ENCODE measurements at regions not wholly inside any gene's neighbourhood (a gene's known extent, or its start where the extent isn't known, plus 50 kb on each side); places are given as distances from the start of the nearest gene placed in this dataset.

DNA sequence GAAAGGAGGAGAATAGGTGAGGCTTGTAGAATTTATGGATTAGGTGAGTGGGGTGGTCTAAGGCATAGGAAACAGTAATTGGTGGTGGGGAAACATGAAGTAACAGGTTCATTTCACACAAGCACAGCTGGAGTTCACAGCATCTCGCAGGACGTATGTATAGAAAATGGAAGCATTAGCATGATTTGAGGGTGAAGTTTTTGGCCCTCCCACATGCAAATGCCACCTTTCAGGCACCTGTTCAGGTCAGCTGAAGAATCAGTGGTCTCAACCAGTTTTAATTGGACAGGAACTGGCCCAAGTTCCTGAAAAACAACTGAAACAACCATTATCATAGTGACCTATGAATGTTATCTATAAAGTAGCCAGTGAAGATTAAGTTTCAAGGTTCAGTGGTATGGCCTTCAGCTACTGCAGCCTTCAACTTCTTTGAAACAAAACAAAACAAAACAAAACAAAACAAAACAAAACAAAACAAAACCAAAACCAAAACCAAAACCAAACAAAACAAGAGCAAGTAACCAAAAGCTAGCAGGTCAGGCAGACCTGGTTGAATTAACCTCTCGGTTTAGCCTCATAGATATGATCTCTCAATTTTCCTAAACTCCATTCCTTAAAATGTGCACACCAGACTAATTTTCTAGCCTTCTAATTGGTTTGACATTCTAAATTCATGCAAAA, 102.1 kb upstream of the SPHKAP start:
- H3K9me3 ChIP-seq: no peaks in the 10 kb centered on the region
- ATAC-seq (ENCODE audit: low FRiP score in 2 of 2) (no peak), DNase-seq (no peak)
- TF ChIP-seq, protein P1, sequence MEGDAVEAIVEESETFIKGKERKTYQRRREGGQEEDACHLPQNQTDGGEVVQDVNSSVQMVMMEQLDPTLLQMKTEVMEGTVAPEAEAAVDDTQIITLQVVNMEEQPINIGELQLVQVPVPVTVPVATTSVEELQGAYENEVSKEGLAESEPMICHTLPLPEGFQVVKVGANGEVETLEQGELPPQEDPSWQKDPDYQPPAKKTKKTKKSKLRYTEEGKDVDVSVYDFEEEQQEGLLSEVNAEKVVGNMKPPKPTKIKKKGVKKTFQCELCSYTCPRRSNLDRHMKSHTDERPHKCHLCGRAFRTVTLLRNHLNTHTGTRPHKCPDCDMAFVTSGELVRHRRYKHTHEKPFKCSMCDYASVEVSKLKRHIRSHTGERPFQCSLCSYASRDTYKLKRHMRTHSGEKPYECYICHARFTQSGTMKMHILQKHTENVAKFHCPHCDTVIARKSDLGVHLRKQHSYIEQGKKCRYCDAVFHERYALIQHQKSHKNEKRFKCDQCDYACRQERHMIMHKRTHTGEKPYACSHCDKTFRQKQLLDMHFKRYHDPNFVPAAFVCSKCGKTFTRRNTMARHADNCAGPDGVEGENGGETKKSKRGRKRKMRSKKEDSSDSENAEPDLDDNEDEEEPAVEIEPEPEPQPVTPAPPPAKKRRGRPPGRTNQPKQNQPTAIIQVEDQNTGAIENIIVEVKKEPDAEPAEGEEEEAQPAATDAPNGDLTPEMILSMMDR (IDR thresholded peaks at IDR 0.05): no peak
- TF ChIP-seq POLR2A (IDR thresholded peaks at IDR 0.05): no peak
- TF ChIP-seq EP300 (IDR thresholded peaks at IDR 0.05): no peak
- TF ChIP-seq POLR2AphosphoS5 (IDR thresholded peaks at IDR 0.05): no peak
- H3K36me3 ChIP-seq: no peaks in the 10 kb centered on the region
- H3K27ac ChIP-seq: no peak overlapping the region
- H3K4me1 ChIP-seq: no peaks in the 10 kb centered on the region
- 83 to 92% methylated on average over 3 of the region's 3 CpGs for WGBS, 2 donors
- H3K27me3 ChIP-seq: no peaks in the 10 kb centered on the region
- no peak overlapping the region for H3K4me3 ChIP-seq

DNA sequence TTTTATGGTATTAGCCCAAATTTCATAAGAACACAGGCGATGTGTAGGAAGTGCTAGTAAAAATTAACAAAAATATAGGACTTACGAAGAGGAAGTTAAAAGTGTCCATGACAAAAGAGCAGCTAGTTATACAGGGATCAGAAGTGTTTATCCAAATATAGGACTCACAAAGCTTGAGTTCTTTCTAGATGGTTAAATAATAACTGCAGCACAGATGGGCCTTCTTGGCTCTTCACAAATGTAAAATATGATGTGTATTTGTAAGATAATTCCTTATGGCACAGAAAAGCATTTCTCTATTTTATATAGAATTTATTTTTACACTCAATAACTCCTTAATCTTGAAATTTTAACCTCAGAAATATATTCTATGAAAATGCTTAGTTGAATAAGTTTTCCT, 100.9 kb upstream of the SPHKAP start:
- ATAC-seq (ENCODE audit: low FRiP score in 2 of 2) (no peak), DNase-seq (no peak)
- TF ChIP-seq, protein P1 (IDR thresholded peaks at IDR 0.05): no peak
- no peak for TF ChIP-seq EP300 (IDR thresholded peaks at IDR 0.05)
- no peak for TF ChIP-seq POLR2AphosphoS5 (IDR thresholded peaks at IDR 0.05)
- no peak for TF ChIP-seq POLR2A (IDR thresholded peaks at IDR 0.05)
- Histone ChIP-seq H3K9me3 (no peaks in the 10 kb centered on the region), H3K36me3 (no peaks in the 10 kb centered on the region), H3K27ac (no peak overlapping the region), H3K4me3 (no peak overlapping the region), H3K4me1 (no peaks in the 10 kb centered on the region), H3K27me3 (no peaks in the 10 kb centered on the region)
- WGBS, 2 donors: 73 to 87% methylated on average over 2 of the region's 2 CpGs

DNA sequence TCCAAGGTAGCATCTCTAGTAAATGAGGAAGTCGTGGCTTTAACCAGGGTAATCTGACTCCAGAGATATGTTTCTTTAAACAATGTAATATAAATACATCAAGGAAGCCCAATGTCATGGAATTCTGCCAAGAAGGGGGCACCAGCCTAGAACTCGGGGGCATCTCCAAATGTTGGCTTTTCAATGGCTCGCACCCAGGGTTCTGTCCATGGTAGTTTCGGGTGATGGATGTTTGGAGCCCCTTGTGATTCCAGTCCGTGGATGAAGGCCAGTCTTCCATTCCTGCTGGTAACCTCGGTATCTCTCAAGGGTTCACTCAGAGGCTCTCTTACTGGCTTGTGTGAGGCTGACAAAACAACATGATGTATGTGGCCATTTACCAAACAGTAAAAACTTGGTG, 91.7 kb upstream of the SPHKAP start:
- ATAC-seq (ENCODE audit: low FRiP score in 2 of 2): no peak
- H3K4me3 ChIP-seq: no peak overlapping the region
- no peak overlapping the region for H3K27ac ChIP-seq
- no peak for DNase-seq
- TF ChIP-seq, protein P1 (IDR thresholded peaks at IDR 0.05): no peak
- TF ChIP-seq POLR2AphosphoS5 (IDR thresholded peaks at IDR 0.05) (no peak), POLR2A (IDR thresholded peaks at IDR 0.05) (no peak), EP300 (IDR thresholded peaks at IDR 0.05) (no peak)
- no peaks in the 10 kb centered on the region for H3K9me3 ChIP-seq
- H3K4me1 ChIP-seq: no peaks in the 10 kb centered on the region
- WGBS, 2 donors: 63 to 70% methylated on average over 6 of the region's 6 CpGs
- no peaks in the 10 kb centered on the region for H3K36me3 ChIP-seq
- no peaks in the 10 kb centered on the region for H3K27me3 ChIP-seq

DNA sequence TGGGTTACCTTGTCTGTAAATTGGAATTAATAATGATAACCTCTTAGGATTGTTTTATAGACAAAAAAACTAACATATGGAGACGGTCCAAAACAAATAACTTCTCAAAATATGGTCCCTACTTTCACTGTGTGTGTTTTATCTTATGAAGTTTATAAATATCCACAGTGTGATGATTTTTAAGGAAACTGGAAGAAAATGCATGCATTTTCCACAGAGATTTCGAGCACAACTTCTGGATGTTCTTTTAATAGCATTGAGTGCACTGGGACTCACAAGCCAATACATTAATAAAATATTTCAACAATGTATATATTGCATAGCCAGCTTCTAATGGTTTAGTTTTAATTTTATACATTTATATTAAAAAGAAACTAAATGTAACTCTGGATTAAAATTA, 87.9 kb upstream of the SPHKAP start:
- DNase-seq: no peak
- H3K4me1 ChIP-seq: no peaks in the 10 kb centered on the region
- no peak for ATAC-seq (ENCODE audit: low FRiP score in 2 of 2)
- no peak overlapping the region for H3K27ac ChIP-seq
- no peaks in the 10 kb centered on the region for H3K36me3 ChIP-seq
- H3K9me3 ChIP-seq: no peaks in the 10 kb centered on the region
- no peak for TF ChIP-seq POLR2AphosphoS5 (IDR thresholded peaks at IDR 0.05)
- TF ChIP-seq EP300 (IDR thresholded peaks at IDR 0.05): no peak
- WGBS, 2 donors: 51 to 61% methylated on average over 2 of the region's 2 CpGs
- no peak overlapping the region for H3K4me3 ChIP-seq
- H3K27me3 ChIP-seq: no peaks in the 10 kb centered on the region

DNA sequence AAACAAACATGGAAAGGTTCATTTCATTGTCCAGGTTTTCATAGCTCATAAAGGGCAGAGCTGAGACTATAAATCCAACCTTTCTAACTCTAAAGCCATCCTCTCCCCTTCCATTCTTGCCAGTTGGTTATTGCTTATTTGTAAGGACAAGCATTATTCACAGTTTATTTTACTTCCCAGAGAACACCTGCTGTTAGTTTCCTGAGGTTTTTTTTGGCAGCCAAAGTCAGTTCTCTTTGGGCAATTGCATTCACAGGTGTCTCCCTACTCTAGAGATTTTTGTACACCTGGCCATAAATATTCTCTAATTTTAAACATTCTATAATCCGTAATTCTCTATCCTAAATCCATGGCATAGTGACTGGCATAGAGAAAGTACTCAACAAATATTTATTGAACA, 87.3 kb upstream of the SPHKAP start:
- DNase-seq (no peak), ATAC-seq (ENCODE audit: low FRiP score in 2 of 2) (no peak)
- no peaks in the 10 kb centered on the region for H3K36me3 ChIP-seq
- TF ChIP-seq, protein P1 (IDR thresholded peaks at IDR 0.05): no peak
- no peak for TF ChIP-seq EP300 (IDR thresholded peaks at IDR 0.05)
- no peak for TF ChIP-seq POLR2A (IDR thresholded peaks at IDR 0.05)
- TF ChIP-seq POLR2AphosphoS5 (IDR thresholded peaks at IDR 0.05): no peak
- H3K9me3 ChIP-seq: no peaks in the 10 kb centered on the region
- WGBS, 2 donors: 81 to 90% methylated on average over 1 of the region's 1 CpG
- H3K27ac ChIP-seq: no peak overlapping the region
- no peaks in the 10 kb centered on the region for H3K4me1 ChIP-seq
- H3K27me3 ChIP-seq: no peaks in the 10 kb centered on the region
- no peak overlapping the region for H3K4me3 ChIP-seq
